GM18868 (cell line): ENCODE measurements at regions not wholly inside any gene's neighbourhood (a gene's known extent, or its start where the extent isn't known, plus 50 kb on each side); places are given as distances from the start of the nearest gene placed in this dataset.

ENCODE experiments used
- ATAC-seq: cut with Tn5 transposase; IDR thresholded peaks from one replicate; pipeline ENCODE4 v1.9.1; 2021; ENCODE audit warnings: mild to moderate bottlenecking, moderate library complexity; ENCODE audit not compliant: unreplicated experiment

GRCh38 chr10:130748409-130749057 is 563.0 kb downstream of the TCERG1L start:
- ATAC-seq, result no peak

GRCh38 chr10:130749911-130750310 is 561.6 kb downstream of the TCERG1L start:
- ATAC-seq, result no peak

GRCh38 chr10:130750441-130750840 is 561.1 kb downstream of the TCERG1L start:
- ATAC-seq, result no peak

- no peak for ATAC-seq
Measured at GRCh38 chr10:130751106-130751840, 560.2 kb downstream of the TCERG1L start.

GRCh38 chr10:130751851-130752250 is 559.7 kb downstream of the TCERG1L start:
- ATAC-seq, result no peak

- ATAC-seq, result no peak
Measured at GRCh38 chr10:130756651-130757050, 554.9 kb downstream of the TCERG1L start.

- ATAC-seq, result no peak
Measured at GRCh38 chr10:130757271-130757670, 554.2 kb downstream of the TCERG1L start.

GRCh38 chr10:130757821-130758489 is 553.6 kb downstream of the TCERG1L start:
- ATAC-seq, result no peak

- no peak for ATAC-seq
Measured at GRCh38 chr10:130758529-130758928, 553.0 kb downstream of the TCERG1L start.

GRCh38 chr10:130761032-130761575 is 550.4 kb downstream of the TCERG1L start:
- no peak for ATAC-seq

GRCh38 chr10:130761788-130762301 is 549.7 kb downstream of the TCERG1L start:
- no peak for ATAC-seq

- no peak for ATAC-seq
Measured at GRCh38 chr10:130762491-130762890, 549.0 kb downstream of the TCERG1L start.

GRCh38 chr10:130763071-130763470 is 548.5 kb downstream of the TCERG1L start:
- no peak for ATAC-seq

- no peak for ATAC-seq
Measured at GRCh38 chr10:130763491-130763890, 548.0 kb downstream of the TCERG1L start.

GRCh38 chr10:130764651-130765050 is 546.9 kb downstream of the TCERG1L start:
- no peak for ATAC-seq

- ATAC-seq, result no peak
Measured at GRCh38 chr10:130766071-130766470, 545.5 kb downstream of the TCERG1L start.

- ATAC-seq, result no peak
Measured at GRCh38 chr10:130767116-130767730, 544.3 kb downstream of the TCERG1L start.

- ATAC-seq, result no peak
Measured at GRCh38 chr10:130769146-130770017, 542.1 kb downstream of the TCERG1L start.

- ATAC-seq, result no peak
Measured at GRCh38 chr10:130770018-130770630, 541.4 kb downstream of the TCERG1L start.
